Glomerular endothelial cell (primary cell): ENCODE measurements at regions not wholly inside any gene's neighbourhood (a gene's known extent, or its start where the extent isn't known, plus 50 kb on each side); places are given as distances from the start of the nearest gene placed in this dataset.

Source experiments
- DNase-seq: peaks from one replicate; pipeline ENCODE4 v3.0.0-alpha.2; 2011; ENCODE audit warnings: low read depth, low spot score; ENCODE audit errors: extremely low read depth

GRCh38 chr5:92380069-92380770 is 997.1 kb upstream of the ARRDC3 start:
- no peak for DNase-seq

GRCh38 chr5:92378966-92379611 is 996.0 kb upstream of the ARRDC3 start:
- DNase-seq = no peak

DNA sequence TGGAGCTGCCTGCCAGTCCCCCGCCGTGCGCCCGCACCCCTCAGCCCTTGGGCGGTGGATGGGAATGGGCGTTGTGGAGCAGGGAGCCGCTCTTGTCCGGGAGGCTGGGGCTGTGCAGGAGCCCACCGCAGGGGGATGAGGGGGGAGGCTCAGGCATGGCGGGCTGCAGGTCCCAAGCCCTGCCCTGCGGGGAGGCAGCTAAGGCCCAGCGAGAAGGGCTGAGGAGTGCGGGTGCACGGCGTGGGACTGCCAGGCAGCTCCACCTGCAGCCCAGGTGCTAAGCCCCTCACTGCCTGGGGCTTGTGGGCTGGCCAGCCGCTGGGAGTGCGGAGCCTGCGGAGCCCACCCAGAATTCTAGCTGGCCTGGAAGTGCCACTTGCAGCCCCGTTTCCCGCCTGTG is 991.7 kb upstream of the ARRDC3 start:
- DNase-seq = no peak

- no peak for DNase-seq
Measured at GRCh38 chr5:92372766-92373165, 989.6 kb upstream of the ARRDC3 start.

GRCh38 chr5:92371889-92372235 is 988.7 kb upstream of the ARRDC3 start:
- no peak for DNase-seq

GRCh38 chr5:92371171-92371888 is 988.2 kb upstream of the ARRDC3 start:
- DNase-seq = no peak

GRCh38 chr5:92370032-92370431 is 986.9 kb upstream of the ARRDC3 start:
- DNase-seq = no peak

GRCh38 chr5:92369587-92369986 is 986.5 kb upstream of the ARRDC3 start:
- DNase-seq = no peak

- DNase-seq = no peak
Measured at GRCh38 chr5:92364986-92365550, 982.0 kb upstream of the ARRDC3 start.

- no peak for DNase-seq
Measured at GRCh38 chr5:92353107-92354030, 970.3 kb upstream of the ARRDC3 start.

GRCh38 chr5:92337772-92338234 is 954.7 kb upstream of the ARRDC3 start:
- no peak for DNase-seq

DNA sequence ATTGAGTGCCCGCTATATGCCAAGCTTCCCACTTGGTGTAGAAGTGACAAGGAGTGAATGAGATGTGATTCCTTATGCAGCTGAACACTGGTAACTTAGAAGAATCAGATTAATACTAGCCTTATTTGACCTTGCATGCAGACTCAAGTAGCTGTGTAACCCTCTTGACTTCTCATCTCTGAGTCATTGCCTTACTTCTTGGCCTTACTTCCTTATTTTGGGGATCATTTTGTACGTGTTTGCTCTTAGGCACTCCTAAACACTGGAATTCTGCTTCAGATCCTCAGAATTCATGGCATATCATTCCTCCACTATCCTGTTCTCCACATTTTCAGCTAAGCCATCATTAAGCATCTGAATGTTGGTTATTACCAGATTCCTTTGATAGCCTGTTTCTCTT is 948.9 kb upstream of the ARRDC3 start:
- DNase-seq = no peak

GRCh38 chr5:92330365-92330764 is 947.2 kb upstream of the ARRDC3 start:
- DNase-seq = no peak

DNA sequence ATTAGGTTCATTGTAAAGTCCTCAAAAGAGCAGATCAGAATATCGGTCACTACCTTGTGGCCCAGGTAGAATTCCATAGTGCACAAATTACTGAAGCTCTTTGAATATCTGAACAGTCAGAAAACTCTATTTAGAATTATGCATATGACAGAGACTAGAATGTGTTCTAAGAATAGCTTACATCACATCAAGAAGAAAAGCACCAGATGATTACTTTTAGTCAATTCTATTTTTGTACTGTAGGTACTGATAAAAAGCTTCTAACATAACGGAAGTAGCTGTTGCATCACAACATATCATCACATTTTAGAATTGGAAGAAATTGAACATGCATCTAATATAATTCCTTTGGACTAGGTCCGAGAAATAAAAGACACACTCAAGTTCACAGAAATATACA is 946.6 kb upstream of the ARRDC3 start:
- DNase-seq = no peak

DNA sequence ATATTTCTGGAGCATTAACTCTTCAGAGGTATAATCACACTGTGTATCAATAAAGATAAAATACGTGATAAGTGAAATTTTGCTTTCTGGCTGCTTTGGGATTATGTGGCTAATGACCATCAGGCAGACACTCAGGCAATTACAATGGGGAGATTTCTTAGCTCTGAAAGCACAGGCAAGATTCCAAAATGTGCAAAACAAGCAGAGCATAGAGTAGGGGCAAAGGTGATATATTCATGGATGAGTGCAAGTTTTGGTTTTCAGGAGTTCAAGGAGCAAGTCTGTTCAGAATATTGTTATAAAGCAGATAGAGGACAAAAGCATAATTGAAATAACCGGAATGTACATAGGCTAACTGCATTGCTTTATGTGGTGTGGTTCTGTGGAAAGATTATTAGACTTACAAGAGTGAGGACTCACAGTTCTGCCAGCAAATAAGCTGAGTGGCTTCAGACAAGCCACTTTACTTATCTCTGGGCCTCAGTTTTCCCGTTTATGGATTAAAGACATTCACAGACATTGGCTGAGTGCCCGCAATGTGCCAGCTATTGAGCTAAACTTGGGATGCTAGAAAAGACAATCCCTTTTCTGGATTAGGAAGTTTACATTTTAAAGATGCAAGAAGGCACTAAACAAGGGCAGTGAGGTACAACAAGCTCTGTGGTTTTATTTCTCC is 945.6 kb upstream of the ARRDC3 start:
- no peak for DNase-seq

GRCh38 chr5:92320446-92320845 is 937.3 kb upstream of the ARRDC3 start:
- DNase-seq = no peak

GRCh38 chr5:92313385-92313784 is 930.3 kb upstream of the ARRDC3 start:
- DNase-seq = no peak

- peak; percentile 12 for DNase-seq
Measured at GRCh38 chr5:92309336-92309991, 926.3 kb upstream of the ARRDC3 start.

GRCh38 chr5:92308679-92309078 is 925.6 kb upstream of the ARRDC3 start:
- no peak for DNase-seq
